Stimulated activated CD8-positive, alpha-beta memory T cell treated with anti-CD3 and anti-CD28 coated beads, Interleukin-12 subunit alpha, Interleukin-12 subunit beta, amount 100 ng/mL, for 24 hours (primary cell): ENCODE measurements at regions not wholly inside any gene's neighbourhood (a gene's known extent, or its start where the extent isn't known, plus 50 kb on each side); places are given as distances from the start of the nearest gene placed in this dataset.

Source experiments
- DNase-seq: peaks from one replicate; pipeline ENCODE4 v3.0.0-alpha.2; 2020; ENCODE audit errors: extremely low read depth

DNA sequence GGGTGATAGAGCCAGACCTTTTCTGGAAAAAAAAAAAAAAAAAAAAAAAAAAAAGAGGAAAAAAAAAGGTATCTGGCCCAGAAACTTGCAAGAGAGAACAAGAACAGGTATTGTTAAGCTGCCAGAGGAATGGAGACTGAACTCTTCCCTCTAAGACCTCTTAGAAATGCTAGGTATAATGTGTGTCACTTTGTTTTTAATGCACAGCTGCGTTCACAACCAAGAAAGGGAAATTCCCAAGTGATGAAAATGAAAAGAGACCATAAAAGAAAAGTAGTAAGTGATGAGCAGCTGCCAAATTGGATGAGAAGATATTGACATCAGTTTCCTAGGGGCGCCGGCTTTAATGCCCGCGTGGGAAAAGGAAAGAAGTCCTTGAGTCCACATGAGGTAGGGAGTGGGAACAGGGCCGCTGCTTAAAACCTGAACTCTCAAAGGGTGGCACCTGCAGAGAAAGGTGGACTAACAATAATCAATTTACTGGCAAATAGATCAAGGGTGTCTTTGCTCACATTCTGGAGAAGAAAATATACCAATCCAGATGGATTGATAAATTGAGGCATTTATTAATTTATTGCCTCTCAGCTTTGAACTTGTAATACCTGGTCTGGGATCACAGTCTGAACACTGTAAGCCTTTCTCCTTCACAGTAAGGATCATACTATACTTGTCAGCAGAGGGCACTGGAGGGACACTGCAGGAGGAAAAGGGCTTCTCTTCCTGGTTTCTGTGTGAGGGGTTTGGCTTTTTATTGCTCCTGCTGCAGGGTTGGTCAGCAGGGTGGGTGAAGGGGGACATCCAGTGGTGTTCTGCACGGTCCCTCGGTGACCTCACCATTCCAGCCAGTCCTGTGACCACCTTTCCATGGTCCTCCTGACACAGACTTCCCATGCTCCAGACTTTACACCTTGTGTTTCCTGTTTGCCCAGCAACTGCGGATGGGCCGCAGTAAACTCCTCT lies 131.6 kb downstream of the AQP9 start:
- DNase-seq: no peak

DNA sequence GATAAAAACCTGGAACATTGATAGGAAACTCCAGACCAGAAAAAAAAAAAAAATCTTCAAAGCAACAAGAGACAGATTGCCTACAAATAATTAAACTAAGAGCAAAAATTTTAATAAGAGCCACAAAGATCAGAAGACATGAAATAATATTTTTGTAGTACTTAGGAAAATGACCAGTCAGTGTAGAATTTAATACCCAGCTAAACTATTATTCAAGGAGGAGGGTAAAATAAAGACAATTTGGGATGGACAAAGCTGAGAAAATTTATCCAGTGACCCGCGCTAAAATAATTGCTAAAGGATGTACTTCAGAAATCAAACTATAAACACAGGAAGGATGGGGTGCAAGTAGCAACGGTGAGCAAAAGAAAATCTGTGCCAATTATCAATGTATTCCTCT lies 133.2 kb downstream of the AQP9 start:
- DNase-seq: no peak

DNA sequence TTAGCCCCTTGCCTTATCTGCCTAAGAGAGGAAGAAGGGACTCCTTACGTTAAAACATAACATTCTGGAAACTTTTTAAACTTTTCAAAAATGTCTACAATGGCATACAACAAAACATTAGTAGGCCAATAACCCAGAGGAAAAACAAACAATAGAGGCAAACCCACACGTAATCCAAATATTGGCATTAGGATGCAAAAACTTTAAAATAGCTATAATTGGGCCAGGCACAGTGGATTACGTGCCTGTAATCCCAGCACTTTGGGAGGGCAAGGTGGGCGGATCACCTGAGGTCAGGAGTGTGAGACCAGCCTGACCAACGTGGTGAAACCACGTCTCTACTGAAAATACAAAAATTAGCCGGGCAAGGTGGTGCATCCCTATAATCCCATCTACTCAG lies 134.9 kb downstream of the AQP9 start:
- no peak for DNase-seq

DNA sequence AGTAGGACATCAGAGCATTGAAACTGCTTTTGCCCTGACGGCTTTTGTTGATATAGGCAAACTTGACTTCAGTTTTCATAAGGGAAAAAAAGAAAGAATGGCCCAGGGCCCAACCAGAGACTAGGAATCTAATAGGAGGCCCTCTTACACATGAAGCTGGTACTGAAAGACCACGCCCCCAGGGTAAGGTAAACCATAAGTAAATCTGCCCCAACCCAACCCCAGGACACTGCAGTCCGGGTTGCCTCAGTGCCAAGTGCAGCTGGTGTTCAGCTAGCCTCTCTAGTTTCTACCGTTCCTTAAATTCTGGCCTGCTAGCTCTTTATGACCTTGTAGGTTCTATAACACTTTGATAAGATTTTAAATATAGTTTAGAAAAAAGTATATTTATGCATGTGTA lies 136.7 kb downstream of the AQP9 start:
- DNase-seq: no peak

DNA sequence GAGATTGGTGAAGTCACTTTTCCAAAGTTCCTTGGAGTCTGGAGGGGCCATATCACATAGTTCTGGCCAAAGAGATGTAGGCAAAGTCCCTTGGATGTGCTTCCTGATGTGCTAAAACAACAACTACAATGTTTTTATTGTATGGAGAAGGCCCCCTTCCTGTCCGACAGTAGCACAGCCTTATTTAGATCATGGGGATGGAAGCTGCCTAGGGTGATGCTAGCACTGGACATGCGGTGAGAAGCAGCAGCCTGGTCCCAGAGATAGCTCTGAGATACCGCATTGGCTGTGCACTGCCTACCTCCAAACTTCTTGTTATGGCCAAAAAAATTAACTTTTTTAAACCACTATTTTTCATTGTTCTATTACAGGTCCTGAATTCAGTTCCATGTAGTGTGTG lies 137.6 kb downstream of the AQP9 start:
- DNase-seq: no peak

DNA sequence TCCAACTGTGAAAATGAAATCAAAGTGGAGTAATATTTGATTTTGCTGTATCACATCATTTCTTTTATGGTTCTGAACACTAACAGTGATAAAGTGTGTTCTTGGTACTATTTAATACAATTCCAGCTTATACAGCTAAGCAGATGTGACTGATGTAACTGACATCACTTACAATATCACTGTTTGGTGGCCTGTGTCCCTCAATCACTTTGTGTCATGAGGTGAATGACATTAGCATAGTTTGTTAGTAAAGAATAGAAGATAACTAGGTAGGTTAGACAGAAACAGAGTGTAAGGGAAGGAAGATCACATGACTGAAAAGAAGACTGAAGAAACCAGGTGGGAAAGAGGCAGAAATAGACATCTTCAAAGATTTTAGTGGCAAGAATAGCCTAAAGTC lies 138.7 kb downstream of the AQP9 start:
- no peak for DNase-seq

DNA sequence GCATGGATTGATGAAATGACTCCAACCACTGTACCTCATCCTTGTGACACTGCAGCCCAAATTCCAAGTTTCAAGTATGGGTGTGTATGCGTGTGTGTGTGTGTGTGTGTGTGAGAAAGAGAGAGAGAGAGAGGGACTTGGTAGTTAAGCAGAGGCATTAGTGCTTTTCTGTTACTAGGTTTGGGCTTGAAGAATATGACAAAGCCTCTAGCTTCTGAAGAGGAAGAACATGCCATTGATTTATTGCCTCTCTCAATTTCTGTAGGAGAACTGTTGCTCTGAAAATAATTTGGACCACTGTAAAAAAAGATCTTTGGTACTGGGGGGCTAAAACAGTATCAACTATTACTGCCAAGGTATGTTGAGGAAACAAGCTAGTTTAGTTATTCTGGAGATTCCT lies 139.2 kb downstream of the AQP9 start:
- DNase-seq: no peak

DNA sequence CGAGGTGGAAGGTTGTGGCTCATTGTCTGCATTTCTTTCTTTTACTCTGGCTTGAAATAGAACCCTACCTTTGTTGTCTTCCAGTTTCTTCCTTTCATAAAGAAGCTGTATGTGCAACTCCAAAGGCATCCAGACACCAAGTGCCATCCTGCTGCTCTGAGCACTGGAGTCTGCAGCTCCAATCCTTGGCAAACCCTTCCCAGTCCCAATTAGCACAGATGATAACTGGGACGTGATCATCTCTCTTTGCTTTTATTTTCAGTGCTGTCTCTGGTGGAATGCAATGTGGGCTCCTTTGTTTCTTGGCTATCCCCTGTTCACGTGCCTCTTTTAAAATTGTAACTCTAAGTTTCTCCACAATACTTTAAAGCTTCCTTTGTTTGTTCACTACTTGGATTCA lies 140.9 kb downstream of the AQP9 start:
- no peak for DNase-seq

DNA sequence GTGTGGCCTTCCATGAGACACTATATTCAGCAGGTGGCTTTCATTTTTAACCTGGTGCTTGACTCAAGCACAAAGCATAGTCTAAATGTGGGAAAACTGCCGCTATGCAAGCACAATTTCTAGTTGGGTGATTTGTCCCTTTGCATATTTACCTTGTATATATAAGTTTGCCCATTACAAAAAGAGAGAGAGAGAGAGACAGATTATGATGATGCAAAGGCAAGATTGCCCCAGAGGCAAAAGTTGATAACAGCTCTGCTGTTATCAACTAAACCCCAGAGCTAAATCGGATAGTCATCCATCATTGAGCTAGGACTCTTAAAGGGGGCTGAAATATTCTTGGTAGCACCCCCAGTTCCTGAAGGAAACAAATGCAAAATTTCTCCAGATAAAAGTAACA lies 141.5 kb downstream of the AQP9 start:
- no peak for DNase-seq

DNA sequence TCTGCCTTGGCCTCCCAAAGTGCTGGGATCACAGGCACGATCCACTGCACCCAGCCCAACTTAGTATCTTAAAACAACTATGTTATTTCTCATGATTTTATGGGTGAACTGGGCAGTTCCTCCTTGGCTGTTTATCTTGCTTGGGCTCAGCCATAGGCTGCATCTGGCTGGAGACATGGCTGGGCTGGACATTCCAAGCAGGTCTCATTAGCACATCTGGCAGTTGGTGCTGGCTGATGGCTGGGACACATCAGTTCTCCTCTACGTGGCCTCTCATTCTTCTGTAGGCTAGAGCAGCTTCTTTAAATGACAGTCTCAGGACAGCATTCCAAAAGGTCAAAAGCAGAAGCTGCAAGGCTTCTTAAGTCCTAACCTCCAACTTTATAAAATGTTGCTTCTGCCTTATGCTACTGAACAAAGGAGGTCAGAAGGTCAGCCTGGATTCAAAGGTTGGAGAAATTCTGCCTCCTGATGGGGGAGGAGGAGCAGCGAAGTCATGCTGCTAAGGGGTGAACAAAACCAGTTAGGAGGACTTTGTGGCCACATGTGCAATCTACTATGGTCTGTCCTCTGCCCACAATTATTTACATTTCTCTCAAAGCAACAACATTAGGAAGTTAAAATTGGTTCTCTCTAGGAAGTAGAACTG lies 144.0 kb downstream of the AQP9 start:
- DNase-seq: no peak

DNA sequence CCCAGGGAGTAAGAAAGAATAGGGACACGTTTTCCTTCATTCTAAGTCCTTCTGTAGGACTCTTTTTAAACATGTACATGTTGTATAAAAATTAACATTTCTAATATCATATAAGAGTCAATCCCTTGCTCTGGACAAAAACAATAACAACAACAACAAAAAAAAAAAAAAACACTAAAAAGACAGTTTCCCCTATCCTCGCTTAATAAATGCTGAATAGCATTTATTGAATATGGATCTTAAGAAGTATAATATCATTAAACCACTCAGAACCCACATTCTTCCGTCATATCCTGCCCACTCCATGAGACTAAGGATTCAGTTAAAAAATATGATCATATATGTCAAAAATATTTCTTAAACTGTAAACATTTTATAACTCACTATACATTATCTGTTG lies 145.1 kb downstream of the AQP9 start:
- no peak for DNase-seq

DNA sequence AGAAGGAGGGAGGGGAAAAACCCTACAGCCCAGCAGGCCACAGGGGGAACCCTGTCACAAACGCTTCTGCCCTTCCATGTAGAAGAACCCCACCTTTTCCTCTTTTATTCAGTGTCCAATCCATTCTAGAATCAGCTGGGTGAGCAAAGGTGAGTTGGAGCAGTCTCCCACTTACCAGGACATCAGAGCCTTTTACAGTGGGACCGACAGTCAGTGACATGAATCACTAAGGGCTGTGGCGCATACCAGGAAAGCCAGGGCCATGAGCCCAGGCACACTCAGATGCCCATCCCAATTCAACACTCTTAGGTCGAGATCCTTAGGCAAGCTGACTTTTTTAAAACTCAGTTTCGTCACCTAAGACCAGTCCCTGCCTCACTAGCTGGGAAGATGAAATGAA lies 146.1 kb downstream of the AQP9 start:
- no peak for DNase-seq

DNA sequence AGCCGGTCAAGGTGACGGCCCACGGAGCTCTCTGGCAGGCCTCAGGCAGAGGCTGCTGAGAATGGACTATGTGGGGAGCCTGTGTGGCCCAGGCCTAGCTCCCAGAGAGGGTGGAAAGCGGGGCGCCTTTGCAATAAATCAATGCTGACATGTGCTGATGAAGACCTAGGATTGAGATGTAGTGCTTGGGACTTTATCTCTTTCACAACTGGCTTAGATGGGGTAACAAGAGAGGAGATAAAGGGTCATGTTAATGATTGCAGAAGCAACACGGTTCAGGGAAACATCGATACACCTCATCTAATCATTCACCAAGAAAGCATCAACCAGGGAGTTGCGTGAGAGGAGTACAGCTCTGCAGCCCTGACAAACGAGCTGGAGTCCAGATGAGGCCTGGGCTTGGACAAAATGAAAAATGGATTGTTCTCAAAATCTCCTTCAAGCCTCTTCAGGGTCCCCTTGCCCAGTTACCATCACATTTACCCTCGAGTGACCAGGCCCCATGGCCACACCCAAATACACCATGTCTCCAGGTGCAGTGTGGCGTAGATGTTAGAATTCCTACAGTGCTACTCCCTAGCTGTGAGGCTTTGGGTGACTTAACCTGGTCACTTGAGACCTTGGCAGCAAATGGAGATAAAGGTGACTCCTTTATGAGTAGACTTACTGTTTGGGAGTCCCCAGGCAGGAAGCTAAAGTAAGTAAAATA lies 146.4 kb upstream of the LIPC start:
- no peak for DNase-seq

DNA sequence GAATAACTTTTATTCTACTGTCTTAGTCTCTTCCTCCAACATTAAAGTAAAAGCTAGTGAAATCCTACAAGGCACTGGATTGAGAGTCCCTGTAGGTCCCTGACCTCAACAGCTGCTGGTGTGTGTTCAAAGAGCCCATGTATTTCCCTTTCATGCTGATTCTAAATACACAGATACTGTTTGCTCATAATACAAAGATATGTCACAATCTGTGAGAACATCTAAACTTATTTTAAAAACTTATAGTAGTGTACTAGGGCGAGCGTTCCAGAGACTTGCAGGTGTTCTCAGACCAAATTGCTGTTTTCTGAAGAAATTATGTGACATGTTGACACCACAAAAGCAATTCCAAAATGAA lies 145.9 kb upstream of the LIPC start:
- no peak for DNase-seq

DNA sequence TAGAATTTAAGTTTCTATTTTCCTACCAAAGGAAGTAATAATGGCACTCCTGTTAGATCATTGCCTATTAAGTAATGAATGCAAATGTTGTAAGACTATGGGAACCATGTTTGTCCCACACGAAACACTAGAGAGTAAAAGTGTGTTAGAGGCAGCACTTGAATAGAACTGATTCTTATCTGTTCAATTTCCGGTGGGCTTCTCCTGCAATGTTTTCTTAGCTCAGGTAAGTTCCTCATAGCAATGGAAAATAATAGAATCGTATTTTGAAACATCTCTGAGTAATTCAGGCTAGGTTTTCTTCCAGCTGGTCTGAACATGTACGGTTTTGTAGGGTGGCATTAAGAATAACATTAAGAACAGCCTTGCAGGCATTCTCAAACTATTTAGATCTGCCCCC lies 145.3 kb upstream of the LIPC start:
- DNase-seq: no peak

DNA sequence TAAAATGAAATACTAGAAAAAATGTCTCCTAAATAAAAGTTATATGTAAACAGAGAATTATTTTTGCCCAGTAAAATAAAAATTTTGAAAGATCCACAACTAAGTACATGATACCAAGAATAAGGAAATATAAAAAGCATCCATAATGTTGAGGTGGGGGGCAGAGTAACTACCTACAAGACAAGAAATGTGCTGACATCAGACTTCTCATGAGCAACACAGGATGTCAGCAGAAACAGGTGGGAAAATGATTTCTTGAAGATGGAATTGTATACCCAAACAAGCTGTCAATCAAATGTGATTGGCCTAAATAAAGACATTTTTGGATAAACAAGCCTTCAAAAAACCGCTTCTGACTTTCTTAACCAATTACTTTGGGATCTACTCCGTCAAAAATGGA lies 143.9 kb upstream of the LIPC start:
- no peak for DNase-seq

DNA sequence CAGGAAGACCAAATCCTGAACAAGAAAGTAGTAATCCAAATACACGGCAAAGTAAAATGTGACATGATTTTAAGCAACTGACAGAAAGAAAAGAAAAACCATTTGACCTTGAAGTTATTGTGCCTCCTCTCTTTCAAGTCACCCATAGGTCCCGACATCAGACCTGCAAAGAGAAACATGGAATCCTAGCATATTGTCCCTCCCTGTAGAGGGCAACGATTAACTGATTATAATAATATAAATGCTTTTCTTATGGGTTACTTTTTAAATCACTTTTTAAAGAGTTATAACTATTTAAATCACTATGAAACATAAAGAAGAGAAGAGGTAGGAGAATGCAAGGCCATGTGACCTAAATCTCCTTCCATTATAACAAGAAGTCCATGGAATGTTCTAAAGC lies 143.2 kb upstream of the LIPC start:
- no peak for DNase-seq

DNA sequence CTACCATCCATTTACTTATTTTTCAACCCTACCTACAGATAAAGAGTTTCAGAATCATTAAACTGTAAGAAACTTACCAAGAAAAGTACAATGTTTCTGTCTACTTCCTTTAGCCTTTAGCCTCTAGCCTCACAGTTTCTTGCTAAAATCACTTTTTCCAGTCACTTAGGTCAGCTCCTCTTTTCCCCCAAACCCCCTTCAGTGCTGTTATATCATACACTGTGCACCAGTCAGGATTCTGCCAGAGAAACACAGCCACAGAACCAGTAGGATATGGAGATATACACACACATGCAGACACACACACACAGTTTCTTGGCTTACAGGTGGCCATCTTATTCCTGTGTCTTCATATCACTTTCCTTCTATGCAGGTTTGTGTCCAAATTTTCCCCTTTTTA lies 139.9 kb upstream of the LIPC start:
- no peak for DNase-seq

DNA sequence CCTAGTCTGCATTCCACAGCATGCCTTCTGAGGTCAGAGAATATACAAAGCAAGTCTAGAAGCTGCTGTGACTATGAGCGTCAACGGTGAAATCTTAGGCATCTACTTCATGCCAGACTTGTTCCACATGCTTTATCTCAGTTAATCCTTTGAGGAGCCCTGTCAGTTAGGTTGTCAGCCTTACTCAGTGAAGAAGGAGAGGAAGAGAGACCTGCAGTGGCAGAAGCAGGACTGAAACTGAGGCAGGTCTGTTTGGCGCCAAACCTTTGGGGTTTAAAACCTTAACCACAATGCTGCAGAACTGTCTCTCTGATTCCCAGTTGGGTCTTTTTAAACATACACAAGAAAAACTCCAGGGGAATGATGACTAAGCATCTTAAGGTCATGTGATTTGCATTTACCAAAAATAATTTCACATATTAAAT lies 139.0 kb upstream of the LIPC start:
- no peak for DNase-seq

DNA sequence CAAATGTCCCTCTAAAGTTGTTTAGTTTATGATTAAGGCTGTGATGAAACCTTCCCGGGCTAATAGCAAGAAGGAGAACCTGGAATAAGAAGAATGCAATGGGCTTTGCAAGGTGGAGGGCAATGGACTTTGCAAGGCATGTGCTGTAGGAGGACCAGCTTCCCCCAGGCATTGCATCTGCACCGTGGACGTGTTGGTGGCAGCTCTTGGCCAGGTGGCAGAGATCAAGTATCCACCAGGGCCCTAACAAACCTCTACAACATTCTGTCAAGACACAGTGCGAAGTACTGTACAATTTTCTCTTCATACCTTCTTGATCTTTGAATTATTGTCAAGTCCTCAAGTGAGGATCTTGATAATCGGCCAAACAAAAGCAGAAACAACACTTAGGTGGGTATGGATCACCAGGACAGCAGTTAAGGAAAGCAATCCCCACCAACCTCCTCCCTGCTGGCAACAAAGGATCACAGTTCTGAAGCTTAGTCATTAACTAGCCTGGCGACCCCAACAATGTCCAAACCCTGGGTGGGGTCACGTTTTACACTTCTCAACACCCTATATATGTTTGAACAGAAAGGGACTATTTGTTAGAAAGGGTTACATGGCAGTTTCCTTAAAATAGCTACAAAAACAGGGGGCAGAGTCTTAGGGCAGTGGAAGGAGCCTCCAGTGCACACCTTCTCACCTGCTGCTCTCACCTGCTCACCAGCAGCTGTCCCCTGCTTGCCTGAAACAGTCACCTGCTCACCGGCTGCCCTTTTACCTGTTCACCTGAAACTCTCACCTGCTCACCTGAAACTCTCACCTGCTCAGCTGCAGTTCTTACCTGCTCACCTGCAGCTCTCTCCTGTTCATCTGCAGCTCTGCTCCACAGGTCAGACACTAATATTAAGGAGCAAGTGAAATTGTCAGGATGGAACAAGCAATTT lies 137.9 kb upstream of the LIPC start:
- no peak for DNase-seq

DNA sequence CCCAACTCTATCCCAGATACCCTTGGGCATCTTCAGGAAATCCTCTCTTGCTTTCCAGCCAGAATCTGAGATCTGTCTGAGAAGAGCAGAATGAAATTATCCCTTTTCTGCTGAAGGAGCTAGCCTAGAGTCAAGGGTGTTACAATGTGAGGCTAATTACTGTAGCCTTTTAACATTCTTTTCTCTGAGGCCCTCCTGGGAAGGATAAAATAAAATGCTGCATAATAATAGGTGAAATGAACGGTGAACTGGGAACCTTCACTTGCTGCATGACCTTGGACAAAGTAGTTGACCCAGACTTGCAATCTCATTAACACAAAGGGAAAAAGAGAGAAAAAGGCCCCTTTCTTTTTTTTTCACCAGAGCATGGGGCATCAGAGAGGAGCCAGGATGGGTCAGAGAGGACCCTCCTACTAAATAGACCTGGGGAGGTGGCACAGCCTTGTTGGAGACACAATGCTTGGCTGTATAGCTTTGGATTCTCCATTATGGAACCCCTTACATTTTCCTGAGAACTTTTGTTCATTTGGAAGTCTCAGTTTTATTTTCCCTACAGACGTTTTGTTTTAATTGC lies 137.0 kb upstream of the LIPC start:
- DNase-seq: no peak
